RCC 7860 (cell line): ENCODE measurements at regions not wholly inside any gene's neighbourhood (a gene's known extent, or its start where the extent isn't known, plus 50 kb on each side); places are given as distances from the start of the nearest gene placed in this dataset.
"Not testable (repeated sequence)": the region's sequence is repeated elsewhere in the genome, so short reads cannot be mapped to it uniquely, and the experiment has no call there.

ENCODE experiments used
- DNase-seq: peaks from one replicate; pipeline ENCODE4 v3.0.0-alpha.2; 2015; ENCODE audit warnings: low spot score
- FAIRE-seq: peaks from 2 replicates; lab custom pipeline; 2012; peaks lifted over from hg19 to GRCh38; lab: Jason Lieb, UNC

DNA sequence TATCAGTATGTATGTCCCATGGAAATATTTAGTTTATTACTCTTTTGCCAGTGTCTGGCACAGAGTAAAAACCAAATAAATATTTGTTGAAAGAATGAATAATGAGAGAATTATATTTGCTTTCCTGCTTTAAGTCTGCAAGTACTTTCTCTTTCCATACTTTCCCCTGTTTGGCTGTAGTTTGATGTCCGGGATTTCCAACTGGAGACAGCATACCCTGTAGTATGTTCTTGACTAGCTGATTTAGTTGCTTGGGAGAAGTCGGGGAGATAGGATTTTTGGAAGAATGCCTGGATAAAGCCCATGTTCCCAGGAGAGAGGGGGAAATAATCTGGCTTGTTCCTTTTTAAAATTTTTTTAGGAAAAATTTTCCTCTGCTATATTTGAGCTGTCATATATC, 516.1 kb downstream of the CCSER2 start:
- no peak for DNase-seq
- FAIRE-seq = no peak

DNA sequence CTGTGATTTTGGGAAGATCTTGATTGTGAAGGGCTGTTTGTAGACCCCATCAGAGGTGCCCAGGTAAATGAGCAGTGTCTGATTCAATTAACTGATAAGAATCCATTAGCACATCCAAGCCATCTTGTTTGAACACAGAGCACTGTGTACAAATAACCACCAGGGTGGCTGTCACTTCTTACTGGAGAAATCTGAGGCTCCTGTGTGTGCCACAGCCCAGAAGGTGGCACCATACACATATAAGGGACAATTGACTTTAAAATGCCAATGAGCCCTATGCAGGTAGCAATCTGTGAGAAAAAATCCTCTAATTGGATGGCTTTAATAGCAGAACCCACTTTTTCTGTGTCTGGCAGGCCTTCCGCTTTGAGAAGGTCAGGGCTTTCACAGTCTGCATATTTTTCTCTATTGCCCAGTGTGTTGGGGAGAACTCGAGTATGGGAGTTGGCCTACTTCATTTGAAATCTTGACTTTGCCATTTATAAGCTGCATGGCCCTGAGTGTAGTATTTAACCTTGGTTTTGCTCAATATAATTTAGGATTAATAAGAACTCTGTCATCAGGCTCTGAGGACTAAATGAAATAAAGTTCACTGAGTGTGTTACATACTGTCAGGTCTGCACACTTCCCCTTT, 517.4 kb downstream of the CCSER2 start:
- no peak for FAIRE-seq
- DNase-seq = no peak

DNA sequence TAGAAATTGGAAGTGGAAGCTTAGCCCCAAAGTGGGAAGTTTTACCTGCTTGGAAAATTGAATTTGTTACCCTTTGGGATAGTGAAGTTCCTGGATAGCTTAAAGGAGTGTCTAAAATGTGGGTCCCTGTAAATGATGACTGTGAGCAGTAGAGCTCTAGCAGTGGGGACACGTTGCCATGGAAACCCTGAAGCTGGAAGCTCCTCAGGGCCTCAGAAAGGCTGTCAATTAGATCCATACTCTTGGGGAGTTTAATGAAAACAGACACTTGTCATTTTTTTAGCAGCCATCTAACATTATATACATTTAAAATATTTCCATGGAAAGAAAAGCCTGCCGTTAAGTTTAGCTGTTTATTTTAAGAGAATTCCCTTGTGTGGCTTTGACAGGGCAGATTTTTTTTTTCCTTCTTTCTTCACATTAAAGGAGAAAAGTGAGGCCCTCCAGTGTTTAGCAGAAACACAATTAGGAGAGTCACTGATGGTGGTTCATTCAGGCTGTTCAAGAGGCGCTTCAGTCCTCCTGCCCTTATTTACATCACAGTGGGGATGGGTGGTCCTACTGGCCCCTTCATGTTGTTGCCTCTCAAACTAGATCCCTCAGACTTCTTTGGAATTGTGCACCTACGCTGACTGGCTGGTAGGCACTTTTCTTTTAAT, 518.4 kb downstream of the CCSER2 start:
- FAIRE-seq (no peak), DNase-seq (no peak)

DNA sequence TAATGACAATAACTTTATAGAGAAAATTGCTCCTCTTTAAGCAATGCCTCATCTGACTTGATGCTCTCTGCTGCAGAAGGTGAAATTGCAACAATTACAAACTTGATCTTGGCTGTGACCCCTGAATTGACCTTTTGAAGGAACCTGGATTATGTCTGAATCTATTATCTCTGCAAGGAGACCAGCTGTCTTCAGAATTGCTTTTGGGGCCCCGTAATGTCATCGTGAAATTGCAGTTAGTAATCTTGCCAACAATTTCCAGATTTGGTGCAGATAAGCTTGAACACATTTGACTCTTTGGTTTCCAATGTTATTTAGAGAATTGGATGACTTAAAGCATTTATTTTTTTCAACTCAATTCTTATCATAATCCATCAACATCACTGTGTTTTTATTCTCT, 520.6 kb downstream of the CCSER2 start:
- DNase-seq (no peak), FAIRE-seq (no peak)

- no peak for FAIRE-seq
- no peak for DNase-seq
Measured at GRCh38 chr10:84850826-84851225, 522.4 kb downstream of the CCSER2 start.

DNA sequence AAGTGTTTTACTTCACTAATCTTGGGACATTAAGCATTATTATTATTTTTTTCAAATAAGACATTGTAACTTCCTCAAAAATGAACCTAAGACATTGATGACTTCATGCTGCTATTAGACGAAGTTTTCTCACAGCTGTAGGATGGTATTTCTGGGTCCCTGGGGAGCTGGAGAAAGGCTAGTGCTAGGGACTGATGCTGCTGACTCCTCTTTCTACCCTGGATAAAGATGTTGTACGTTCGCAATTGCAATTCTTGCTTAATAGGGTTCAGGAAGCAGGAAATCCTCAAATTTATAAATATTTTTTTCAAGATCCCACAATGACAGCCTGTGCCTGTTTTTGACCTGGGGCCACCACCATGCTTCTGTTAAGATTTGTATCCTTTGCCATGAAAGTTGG, 526.0 kb downstream of the CCSER2 start:
- DNase-seq = no peak
- no peak for FAIRE-seq

- DNase-seq (no peak), FAIRE-seq (no peak)
Measured at GRCh38 chr10:84860855-84861254, 532.5 kb downstream of the CCSER2 start.

DNA sequence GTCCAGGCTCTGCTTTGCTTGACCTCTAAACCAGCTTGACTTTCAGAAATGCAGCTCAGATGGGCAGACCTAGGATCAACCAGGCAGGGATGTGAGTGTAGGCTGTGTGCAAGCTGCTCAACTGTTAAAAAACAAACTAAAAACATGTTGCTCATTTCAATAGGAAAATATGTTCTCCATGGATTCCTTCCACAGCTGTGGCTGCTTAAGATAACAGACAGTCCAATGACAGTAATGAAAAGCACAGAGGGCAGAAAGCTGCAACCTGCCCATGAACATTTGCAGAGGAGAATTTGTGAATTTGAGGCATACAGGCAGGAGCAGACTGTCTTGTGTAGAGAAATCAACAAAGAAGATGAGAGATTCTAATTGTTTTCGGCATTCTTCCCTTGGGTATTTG, 534.2 kb downstream of the CCSER2 start:
- DNase-seq (no peak), FAIRE-seq (no peak)

GRCh38 chr10:84863675-84864074, 535.3 kb downstream of the CCSER2 start:
- DNase-seq = no peak
- no peak for FAIRE-seq

DNA sequence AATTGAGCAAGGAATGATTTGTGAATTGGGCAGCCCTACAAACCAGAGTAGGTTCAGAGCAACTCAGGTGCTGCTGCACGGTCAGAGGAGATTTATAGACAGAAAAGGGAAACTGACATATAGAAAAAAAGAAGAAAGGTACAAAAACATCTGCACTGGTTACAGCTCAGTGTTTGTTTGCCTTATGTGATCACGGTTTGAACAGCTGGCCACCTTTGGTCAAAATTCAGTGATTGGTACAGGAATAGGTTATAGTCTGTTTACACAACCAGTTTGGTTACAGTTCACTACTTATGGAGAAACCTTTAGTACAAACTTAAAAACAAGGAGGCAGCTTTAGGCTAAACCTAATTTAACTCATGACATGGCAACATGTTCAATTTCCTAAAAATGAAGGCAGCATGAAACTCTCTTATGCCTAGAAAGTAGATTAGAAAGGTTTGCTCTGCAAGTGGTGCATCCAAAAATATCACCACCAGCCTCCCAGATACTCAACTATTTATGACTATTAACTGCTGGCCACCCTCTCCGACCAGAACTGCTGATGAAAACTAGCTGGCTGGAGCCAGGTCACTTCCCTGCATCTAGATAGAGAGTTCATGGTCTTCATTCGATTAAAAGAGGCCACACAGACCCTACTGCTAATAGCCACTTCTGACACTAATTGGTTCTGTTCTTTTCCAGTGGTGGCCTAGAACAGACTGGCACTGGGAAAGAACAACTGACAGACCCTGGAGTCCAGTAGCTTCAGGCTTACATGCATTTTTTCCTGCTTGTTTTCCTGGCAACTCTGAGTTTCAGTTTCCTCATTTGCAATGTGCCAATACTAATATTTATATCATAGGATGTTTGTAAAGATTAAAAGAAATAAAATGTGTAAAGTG, 548.0 kb downstream of the CCSER2 start:
- DNase-seq = no peak
- FAIRE-seq = no peak

GRCh38 chr10:84879991-84880390, 551.6 kb downstream of the CCSER2 start:
- DNase-seq (no peak), FAIRE-seq (no peak)

- not testable (repeated sequence) for FAIRE-seq, DNase-seq
Measured at GRCh38 chr10:84881696-84882095, 553.3 kb downstream of the CCSER2 start.

DNA sequence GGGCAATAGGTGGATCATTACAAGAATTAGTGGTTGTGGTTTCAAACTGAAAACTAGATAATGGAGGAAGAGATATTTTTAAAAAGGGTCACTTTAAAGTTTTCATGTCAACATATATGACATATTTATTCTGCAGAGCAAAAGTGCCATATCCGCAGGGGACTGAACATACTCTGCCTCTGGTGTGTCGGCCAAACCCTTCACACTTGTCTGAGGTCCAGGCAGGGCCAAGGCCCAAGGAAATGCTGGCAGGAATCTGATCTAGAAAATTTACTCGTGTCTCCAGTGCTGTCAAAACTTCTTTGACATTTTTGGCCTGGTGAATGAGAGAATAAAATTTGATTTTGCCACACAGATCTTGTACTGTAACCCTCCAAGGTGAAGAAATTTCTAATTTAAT, 562.3 kb downstream of the CCSER2 start:
- no peak for DNase-seq

GRCh38 chr10:84891631-84892030, 563.2 kb downstream of the CCSER2 start:
- FAIRE-seq = no peak
- DNase-seq = no peak

More for the DNA sequence above, 562.3 kb downstream of the CCSER2 start:
- FAIRE-seq = no peak

- FAIRE-seq (no peak), DNase-seq (no peak)
Measured at GRCh38 chr10:84895541-84895940, 567.2 kb downstream of the CCSER2 start.

- no peak for FAIRE-seq
Measured at GRCh38 chr10:84896909-84897308, 568.5 kb downstream of the CCSER2 start.

DNA sequence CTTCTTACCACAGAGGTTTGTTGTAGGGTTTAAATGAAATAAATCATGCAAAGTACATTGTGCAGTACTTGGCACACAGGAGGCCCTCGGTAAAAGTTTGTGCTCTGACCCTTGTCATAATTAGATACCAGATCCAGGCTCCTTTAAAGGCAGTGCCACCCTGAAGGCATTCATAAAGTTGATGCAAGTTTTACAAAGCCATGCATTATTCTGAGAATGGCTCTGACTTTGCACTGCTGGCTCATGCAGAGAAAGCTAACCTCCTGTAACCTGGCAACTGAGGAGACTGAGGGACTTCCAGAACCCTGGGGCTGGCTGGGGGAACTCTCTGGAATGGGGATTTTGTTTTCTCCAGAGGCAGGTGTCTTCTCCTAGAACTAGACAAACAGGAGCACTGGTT, 570.9 kb downstream of the CCSER2 start:
- FAIRE-seq = no peak
- no peak for DNase-seq

More at GRCh38 chr10:84896909-84897308, 568.5 kb downstream of the CCSER2 start:
- no peak for DNase-seq

DNA sequence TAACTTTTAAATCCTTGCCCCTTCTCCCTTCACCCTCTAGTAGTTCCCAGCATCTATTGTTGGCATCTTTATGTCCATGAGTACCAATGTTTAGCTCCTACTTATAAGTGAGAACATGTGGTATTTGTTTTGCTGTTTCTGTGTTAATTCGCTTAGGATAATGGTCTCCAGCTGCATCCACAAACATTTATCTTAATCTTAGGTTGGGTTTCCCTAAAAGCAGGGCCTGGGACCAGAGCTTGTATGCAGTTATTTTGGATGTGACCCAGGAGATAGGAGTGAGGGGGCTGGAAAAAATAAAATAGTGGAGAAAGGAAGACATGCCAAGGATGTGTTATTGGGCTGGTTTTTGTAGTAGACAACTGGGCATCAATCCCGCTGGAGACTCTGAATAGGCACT, 571.8 kb downstream of the CCSER2 start:
- no peak for FAIRE-seq

DNA sequence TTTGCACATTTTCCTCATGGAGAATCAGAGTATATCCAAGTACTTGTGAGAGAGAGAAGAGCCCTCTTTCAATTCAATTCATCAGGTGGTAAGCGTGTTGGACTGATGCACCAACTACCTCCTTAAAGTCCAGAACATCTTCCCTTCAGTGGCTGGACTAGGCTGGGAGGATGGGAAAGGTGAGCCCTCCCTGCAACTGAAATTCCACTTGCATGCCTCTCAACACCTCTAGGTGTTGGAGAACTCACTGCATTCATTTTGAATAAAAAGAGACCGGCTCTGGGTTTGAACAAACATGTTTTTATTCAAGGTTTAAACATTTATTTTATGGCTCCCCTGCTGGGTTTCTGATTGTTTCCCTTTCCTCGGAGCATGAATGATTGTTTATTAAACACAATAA, 573.5 kb downstream of the CCSER2 start:
- FAIRE-seq (no peak), DNase-seq (no peak)

More for the DNA sequence above, 571.8 kb downstream of the CCSER2 start:
- no peak for DNase-seq

- DNase-seq = no peak
- no peak for FAIRE-seq
Measured at GRCh38 chr10:84902553-84902952, 574.2 kb downstream of the CCSER2 start.

DNA sequence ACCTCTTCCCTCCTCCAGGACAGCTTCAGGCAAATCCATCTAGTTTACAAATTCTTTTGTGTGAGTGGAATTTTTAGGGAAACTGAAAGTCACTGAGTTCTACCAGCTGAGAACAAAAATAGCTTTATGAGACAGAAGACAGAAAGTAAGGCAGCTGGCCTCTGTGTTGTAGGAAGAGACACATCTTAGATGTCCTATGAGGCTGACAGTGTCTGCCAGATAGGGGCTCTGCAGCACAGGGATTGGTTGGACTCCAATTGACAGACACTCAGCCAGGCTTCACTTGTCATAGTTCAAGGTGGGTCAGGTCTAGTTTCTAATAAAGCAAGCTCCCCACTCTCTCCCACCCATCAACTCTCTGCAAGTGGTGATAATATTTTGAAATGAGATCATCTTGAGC, 574.9 kb downstream of the CCSER2 start:
- DNase-seq = no peak
- no peak for FAIRE-seq
